Right lobe of liver (tissue), 4 donors: ENCODE measurements at regions not wholly inside any gene's neighbourhood (a gene's known extent, or its start where the extent isn't known, plus 50 kb on each side); places are given as distances from the start of the nearest gene placed in this dataset.
"Not testable (repeated sequence)": the region's sequence is repeated elsewhere in the genome, so short reads cannot be mapped to it uniquely, and the experiment has no call there.

Source experiments
- POLR2A ChIP-seq: fragments of 450-650 bp; IDR thresholded peaks from one replicate; pipeline ENCODE4 v1.6.1; 2017; ENCODE audit warnings: antibody characterized with exemption, mild to moderate bottlenecking
- TF ChIP-seq, protein P1 (sequence below), 4 donors: fragments of 200-600 bp in 3 of 4; fragments of 450-650 bp in 1 of 4; IDR thresholded peaks; one replicate each; pipeline versions ENCODE4 v1.5.1 to v1.8.0; 2016 to 2022; ENCODE audit warnings: antibody characterized with exemption in 4 of 4, mild to moderate bottlenecking in 2 of 4
- donor health status: DM: no; HTN: no; CAD: no.
- donor health status: DM: no; HTN: no; CAD: no.
- donor health status: DM: no; HTN: yes; CAD: no.

DNA sequence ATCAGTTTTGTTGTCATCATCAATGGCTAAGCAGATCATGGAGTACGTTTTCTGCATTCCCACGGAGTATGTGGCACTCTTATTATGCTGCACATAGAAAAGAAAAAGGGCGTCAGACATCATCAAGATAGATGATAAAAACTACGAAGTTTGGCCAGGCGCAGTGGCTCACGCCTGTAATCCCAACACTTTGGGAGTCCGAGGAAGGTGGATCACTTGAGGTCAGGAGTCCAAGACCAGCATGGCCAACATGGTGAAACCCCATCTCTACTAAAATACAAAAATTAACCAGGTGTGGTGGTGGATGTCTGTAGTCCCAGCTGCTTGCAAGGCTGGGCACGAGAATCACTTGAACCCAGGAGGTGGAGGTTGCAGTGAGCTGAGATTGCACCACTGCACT is 312.8 kb downstream of the GOLGA6L6 start:
- TF ChIP-seq POLR2A: not testable (repeated sequence)
- TF ChIP-seq, protein P1, sequence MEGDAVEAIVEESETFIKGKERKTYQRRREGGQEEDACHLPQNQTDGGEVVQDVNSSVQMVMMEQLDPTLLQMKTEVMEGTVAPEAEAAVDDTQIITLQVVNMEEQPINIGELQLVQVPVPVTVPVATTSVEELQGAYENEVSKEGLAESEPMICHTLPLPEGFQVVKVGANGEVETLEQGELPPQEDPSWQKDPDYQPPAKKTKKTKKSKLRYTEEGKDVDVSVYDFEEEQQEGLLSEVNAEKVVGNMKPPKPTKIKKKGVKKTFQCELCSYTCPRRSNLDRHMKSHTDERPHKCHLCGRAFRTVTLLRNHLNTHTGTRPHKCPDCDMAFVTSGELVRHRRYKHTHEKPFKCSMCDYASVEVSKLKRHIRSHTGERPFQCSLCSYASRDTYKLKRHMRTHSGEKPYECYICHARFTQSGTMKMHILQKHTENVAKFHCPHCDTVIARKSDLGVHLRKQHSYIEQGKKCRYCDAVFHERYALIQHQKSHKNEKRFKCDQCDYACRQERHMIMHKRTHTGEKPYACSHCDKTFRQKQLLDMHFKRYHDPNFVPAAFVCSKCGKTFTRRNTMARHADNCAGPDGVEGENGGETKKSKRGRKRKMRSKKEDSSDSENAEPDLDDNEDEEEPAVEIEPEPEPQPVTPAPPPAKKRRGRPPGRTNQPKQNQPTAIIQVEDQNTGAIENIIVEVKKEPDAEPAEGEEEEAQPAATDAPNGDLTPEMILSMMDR (IDR thresholded peaks at IDR 0.05): not testable (repeated sequence)
